ENCODE measurements at regions not wholly inside any gene's neighbourhood (a gene's known extent, or its start where the extent isn't known, plus 50 kb on each side); places are given as distances from the start of the nearest gene placed in this dataset.

DNA sequence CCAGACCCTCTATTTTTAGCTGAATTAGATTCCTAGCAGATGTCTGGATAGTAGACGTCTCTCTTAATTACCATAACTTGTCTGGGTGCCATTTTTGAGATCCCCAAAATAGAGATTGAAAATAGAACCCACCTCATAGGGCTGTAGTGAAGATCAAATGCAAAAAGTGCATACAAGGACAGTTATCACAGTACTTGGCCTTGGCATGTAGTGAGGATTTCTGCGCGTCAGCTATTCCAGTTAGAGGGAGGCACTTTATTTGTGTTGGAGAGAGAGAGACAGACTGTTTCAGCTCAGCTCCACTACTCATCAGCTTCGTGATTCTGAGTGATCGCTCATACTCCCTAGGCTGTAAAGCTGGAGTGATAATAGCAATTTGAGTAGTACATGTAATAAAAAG, 59.6 kb upstream of the CDH13 start:
- DNase-seq, result no peak

DNA sequence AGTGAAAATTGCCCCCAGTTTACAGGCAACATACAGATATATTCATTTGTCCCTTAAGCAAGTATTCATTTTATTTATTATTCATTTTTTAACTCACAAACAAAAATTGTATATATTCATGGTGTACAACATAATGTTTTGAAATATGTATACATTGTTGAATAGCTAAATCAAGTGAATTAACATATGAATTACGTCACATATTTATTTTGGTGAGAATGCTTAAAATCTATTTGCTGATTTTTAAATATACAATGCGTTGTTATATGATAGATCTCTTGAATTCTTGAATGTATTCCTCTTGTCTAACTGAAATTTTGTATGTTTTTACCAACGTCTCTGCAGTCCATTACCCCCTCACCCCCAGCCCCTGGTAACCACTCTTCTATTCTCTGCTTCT, 63.4 kb upstream of the CDH13 start:
- DNase-seq, result no peak

GRCh38 chr16:82562183-82562683, 64.5 kb upstream of the CDH13 start:
- DNase-seq, result no peak

- no peak for DNase-seq
These were observed 65.9 kb upstream of the CDH13 start for GRCh38 chr16:82560805-82561325.

DNA sequence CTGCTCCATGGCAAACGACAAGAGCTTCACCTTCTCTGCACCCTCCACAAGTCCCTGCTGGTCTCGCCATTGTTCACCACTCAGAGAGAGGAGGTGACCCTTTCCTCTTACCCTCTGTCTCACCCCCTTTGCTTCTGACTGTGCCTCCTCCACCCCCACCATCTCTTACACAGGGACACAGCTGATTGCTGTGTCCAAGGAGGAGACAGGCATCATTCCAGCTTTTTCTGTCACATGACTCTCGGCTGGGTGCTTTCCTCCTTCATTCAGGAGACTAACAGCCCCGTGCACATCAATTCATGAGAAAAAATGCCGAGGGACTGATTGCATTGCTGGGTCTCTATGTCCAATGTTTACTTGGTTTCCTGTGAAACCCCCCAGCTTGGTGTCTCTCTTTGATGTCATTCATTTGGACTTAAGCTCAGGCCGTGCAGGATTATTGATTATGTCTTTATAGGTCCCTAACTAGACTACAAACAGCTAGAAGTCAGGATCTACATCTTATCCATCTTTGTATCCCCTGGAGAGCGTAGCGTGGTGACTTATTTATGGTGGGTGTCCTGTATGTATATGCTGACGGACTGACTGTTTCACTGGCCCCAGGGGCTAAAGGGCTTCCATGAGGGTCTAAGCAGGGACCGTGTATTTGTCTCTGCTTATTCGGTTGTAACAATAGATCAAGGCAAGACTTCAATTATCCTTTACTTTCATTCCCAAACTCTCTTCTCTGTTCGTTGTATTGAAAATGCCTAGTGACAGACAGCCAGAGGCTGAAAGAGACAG, 82.2 kb upstream of the CDH13 start:
- DNase-seq, result peak in 1 of 2 donors; percentile 10

DNA sequence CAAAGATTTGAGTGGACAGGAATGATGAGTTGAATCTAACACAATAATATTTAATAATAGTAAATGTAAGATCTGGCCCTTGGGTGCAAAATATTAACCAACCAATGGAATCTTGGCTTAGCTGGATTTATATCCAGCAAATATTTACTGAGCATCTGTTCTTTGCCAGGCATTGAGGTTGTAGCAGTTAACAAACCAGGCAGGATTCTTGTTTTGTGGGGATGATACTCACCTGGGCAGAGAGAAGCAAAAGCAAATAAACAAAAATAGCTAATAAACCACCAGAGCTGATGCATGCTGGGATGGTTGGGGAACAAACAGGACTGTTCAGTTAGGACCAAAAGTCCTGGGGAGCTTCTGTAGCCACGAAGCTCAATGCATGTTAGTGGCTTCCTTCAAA, 84.1 kb upstream of the CDH13 start:
- no peak for DNase-seq

DNA sequence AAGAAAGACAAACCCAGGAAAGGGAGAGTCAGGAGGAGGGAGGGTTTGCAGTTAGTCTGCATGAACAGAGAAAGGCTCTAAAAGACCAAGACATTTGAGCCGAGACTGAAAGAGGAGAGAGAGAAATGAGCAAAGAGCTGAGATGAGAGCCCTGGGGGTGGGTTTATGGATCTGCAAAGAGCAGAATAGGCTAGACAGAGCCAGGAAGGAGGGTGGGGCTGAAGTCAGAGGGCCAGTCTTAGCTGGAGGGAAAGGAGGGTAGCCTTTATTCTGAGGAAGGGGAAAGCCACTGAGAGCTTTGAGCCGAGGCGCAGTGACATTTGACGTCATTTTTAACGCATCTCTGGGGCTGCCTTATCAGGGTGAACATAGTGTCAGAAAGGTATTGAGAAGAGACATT, 85.7 kb upstream of the CDH13 start:
- DNase-seq, result no peak

DNA sequence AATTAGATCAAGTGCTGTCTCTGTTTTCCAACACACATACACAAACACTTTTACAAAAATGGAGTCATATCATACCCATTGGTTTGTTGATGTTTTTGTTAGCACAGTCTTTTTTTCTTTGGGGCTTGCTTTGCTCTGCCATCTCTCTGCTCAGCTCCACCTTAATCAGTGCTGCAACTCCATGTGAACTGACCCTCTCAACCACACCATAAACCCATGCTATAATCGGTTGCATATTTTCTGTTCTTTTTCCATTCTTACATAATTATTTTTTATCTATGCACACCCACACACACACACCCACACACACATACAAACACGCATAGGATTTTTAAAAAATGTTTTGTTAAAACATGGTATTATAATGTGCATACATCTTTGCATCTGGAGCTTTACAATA, 91.0 kb upstream of the CDH13 start:
- DNase-seq, result no peak

DNA sequence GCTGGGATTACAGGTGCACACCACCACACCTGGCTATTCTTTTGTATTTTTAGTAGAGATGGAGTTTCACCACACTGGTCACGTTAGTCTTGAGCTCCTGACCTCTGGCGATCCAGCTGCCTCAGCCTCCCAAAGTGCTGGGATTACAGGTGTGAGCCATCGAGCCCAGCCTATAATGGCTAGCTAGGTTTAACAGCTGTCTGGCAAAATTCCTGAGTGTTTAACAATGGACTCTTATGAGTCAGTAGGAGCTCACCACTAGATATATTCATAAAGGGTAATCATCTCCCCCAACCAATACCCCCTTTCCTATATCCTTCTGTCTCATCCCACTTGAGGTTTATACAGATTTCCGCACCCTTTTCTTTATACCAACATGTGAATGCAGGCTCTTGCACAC, 91.5 kb upstream of the CDH13 start:
- no peak for DNase-seq

GRCh38 chr16:82533189-82533588, 93.6 kb upstream of the CDH13 start:
- DNase-seq, result no peak

GRCh38 chr16:82530883-82531282, 95.9 kb upstream of the CDH13 start:
- no peak for DNase-seq

GRCh38 chr16:82527101-82527500, 99.7 kb upstream of the CDH13 start:
- DNase-seq, result no peak

- DNase-seq, result no peak
These were observed 101.8 kb upstream of the CDH13 start for GRCh38 chr16:82524976-82525375.

DNA sequence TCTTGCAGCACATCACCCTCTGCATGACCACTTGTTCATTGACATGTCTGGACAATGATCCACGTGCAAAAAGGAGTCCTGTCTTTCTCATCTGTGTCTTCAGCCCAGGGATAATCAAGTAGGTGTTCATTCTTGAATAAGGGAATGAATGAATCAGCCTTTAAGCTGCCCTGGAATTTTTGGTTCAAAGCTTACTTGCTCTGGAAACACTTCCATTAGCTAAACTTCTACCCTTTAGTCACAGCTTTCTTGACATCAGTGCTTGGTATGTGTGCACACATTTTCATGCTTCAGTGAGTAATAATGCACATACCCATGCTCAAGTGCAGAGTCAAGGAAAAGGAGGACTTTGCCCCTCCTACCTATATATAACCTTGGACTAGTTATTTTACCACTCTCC, 103.0 kb upstream of the CDH13 start:
- no peak for DNase-seq

DNA sequence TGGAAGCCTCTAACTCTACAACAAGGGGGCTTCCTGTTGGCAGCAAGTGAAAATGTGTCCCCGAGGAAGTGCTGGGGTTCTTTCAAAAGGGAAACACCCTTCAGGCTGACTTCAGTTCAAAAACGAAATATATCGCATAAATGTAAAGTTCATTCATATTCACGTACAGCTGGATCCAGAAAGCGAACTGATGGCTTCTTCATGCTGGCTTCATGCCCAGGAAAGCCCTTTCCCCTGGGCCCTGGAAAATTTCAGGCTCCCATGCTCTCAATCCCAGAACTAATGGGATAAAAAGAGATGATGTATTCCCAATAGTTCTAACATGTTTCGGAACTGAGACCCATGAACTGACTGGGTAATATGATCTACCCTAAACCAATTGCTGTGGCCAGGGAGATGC, 104.7 kb upstream of the CDH13 start:
- DNase-seq, result no peak

- no peak for DNase-seq
These were observed 108.0 kb upstream of the CDH13 start for GRCh38 chr16:82518811-82519210.

DNA sequence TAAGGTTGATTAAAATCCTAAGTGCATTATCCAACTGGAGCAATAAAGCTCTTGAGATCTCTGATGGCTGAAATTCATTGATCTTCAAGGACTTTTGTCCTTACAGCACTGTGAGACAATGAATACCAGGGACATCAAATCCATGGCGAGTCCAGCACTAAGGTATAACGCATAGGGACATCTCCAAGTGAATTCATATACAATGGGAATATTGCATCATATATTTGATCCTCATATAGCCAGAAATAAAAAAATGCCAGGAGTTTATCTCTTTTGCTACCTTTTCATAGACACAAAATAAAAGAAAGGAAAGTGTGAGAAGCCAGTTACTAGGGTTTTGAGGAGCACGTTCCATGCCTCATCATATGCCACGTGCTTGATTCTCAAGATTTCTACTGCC, 112.5 kb upstream of the CDH13 start:
- no peak for DNase-seq

GRCh38 chr16:82510789-82511305, 115.9 kb upstream of the CDH13 start:
- DNase-seq, result no peak

- DNase-seq, result peak; percentile 40 to 43
These were observed 116.9 kb upstream of the CDH13 start for GRCh38 chr16:82509691-82510430.

GRCh38 chr16:82506692-82507670, 119.8 kb upstream of the CDH13 start:
- no peak for DNase-seq

DNA sequence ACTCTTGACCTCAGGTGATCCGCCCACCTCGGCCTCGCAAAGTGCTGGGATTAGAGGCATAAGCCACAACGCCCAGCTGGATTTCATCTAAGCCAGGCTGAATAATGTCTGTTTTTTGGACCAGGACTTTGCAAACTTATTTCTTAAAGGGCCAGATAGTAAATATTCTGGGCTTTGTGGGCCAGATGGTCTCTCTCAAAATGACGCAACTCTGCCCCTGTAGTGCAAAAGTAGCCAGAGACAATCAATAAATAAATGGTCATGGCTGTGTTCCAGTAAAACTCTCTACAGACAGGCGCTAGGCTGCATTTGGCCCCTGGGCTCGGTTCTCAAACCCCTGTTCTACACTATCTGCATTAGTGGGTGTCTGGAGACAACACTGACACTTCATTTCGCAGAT, 121.9 kb upstream of the CDH13 start:
- DNase-seq, result no peak

DNA sequence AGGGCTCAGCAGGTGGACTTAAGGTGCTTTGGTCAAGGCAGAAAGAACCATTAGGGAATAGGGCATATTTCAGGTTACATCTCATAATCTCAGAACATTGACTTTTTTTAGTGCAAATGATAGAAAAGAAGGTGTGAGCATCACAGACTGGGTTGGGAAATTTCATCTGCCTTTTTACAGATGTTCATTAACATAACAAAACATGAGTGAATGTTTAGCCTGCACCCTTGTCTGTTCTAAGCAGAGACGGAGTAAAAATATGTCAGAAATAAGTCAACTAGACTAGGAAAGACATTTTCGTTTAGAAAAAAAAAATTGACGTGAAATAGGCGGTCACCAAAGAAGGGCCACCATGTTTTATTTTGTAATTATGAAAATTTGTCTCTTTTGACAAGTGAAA, 127.5 kb upstream of the CDH13 start:
- DNase-seq, result no peak

GRCh38 chr16:82497139-82497538, 129.6 kb upstream of the CDH13 start:
- DNase-seq, result no peak

Measured in hippocampal formation (tissue), 2 donors.